ENCODE measurements at regions not wholly inside any gene's neighbourhood (a gene's known extent, or its start where the extent isn't known, plus 50 kb on each side); places are given as distances from the start of the nearest gene placed in this dataset.

DNA sequence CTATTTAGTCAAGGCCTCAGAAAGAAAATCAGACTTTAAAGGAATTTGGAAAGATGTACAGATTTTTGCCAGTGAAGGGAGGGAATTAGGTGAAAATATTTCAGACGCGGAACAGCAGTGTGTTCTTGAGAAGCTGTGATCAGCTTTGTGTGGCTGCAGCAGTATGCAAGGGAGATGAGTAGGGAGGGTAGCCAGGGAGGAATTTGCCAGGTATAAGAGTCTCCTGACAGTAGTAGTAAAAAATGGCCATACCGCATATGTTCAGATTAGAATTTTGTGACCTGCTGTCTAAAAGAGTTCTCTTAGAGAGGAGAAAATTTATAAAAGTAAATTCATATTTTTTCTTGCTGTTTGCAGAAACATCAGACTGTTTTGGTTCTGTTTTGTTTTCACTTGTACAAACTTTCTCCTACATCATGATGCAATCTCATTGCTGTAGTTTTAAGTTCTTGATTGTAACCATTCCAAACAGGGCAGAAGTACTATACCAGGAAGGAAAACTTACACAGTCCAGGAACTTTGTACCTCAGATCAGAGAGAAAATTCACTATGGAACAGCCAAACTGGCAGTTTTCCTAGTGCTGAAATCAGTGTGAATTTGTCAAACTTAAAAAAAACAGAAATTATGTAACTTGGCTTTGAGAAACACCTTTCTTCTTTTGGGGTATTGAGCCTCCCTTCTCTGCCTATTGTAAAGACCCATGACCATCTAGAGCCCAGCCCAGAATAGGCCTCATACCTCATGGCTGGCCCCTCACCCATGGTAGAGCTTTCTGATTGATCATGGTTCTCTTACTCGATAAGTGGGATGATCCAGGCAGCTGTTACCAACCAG lies 78.4 kb upstream of the NR3C1 start:
- intact Hi-C loops (cut with DNase I; ENCODE audit: low total_unique reads) = no loop called here
- Histone ChIP-seq H3K27ac (no peak overlapping the region), H3K36me3 (no peaks in the 10 kb centered on the region), H3K27me3 (no peaks in the 10 kb centered on the region), H3K4me3 (no peak overlapping the region), H3K4me1 (no peaks in the 10 kb centered on the region), H3K9me3 (no peaks in the 10 kb centered on the region)
- no peak for DNase-seq
- TF ChIP-seq, protein P1, sequence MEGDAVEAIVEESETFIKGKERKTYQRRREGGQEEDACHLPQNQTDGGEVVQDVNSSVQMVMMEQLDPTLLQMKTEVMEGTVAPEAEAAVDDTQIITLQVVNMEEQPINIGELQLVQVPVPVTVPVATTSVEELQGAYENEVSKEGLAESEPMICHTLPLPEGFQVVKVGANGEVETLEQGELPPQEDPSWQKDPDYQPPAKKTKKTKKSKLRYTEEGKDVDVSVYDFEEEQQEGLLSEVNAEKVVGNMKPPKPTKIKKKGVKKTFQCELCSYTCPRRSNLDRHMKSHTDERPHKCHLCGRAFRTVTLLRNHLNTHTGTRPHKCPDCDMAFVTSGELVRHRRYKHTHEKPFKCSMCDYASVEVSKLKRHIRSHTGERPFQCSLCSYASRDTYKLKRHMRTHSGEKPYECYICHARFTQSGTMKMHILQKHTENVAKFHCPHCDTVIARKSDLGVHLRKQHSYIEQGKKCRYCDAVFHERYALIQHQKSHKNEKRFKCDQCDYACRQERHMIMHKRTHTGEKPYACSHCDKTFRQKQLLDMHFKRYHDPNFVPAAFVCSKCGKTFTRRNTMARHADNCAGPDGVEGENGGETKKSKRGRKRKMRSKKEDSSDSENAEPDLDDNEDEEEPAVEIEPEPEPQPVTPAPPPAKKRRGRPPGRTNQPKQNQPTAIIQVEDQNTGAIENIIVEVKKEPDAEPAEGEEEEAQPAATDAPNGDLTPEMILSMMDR (IDR thresholded peaks at IDR 0.05) = no peak

DNA sequence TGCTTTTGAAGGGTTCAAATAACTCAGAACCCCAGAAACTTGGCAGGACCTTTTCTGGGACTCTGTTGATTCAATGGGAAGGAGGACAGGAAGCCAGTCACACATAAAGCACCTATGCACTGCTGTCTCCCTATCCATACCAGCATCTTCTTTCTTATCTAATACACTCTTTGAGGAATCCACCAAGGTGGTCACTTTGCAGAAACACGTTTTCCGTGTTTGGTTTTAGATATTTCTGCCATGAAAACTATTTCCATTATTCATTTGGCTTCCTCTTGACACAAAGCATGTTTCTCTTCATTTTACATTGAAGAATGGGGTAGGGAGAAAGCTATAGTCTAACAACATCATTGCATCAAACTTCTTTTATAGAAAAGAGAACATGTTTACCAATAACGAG lies 76.5 kb upstream of the NR3C1 start:
- DNase-seq = no peak
- Histone ChIP-seq H3K27ac (no peak overlapping the region), H3K9me3 (no peaks in the 10 kb centered on the region), H3K27me3 (no peaks in the 10 kb centered on the region), H3K4me3 (no peak overlapping the region), H3K4me1 (no peaks in the 10 kb centered on the region), H3K36me3 (no peaks in the 10 kb centered on the region)
- TF ChIP-seq POLR2A (IDR thresholded peaks at IDR 0.05) = no peak
- TF ChIP-seq, protein P1 (IDR thresholded peaks at IDR 0.05) = no peak
- intact Hi-C loops (cut with DNase I; ENCODE audit: low total_unique reads) = no loop called here

DNA sequence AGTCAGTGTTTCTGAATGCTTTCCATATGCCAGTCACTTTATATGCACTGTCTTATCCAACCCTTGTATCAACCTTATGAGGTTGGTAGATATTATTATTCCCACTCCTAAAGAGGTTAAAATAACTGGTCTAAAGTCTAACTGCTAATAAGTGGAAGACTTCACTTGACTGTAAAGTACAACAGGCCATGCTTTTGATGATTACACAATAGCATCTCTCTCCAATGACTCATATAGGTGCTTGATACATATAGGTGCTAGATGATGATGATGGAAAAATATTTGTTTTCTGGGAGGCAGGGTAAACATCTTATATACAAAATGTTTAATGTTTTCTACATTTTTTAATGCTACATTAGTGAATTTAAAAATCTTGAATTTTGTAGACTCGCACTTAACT lies 75.9 kb upstream of the NR3C1 start:
- no peaks in the 10 kb centered on the region for H3K36me3 ChIP-seq
- TF ChIP-seq, protein P1 (IDR thresholded peaks at IDR 0.05) = no peak
- TF ChIP-seq POLR2A (IDR thresholded peaks at IDR 0.05) = no peak
- no peak overlapping the region for H3K4me3 ChIP-seq
- no peaks in the 10 kb centered on the region for H3K9me3 ChIP-seq
- intact Hi-C loops (cut with DNase I; ENCODE audit: low total_unique reads) = no loop called here
- no peak overlapping the region for H3K27ac ChIP-seq
- no peaks in the 10 kb centered on the region for H3K27me3 ChIP-seq
- no peaks in the 10 kb centered on the region for H3K4me1 ChIP-seq
- no peak for DNase-seq

DNA sequence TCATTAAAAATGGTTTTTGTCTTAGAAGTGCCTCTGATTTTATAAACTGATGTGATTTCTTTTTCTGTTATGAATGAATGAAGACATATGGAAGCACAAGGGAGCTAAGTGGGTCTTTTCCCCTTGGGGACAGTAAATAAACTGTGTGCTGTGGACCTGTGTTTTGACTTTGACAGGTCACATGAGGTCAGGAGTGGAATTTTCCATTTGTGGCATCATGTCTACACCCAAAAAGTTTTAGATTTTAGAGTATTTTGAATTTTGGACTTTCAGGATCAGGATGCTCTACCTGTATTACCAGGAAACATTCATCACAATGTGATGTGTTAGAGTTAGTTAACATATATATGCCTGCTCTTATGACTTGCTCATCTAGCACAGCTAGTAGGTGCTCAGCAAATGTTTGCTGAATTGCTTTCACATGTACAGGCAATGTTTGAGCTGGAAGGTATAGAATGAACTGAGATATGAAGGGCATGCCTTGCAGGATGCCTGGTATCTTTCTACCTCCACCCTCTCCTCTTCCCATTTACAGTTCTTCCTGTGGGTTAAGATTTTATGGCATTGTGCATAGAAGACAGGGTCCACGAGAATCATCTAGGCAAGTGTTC lies 73.2 kb upstream of the NR3C1 start:
- Histone ChIP-seq H3K4me3 (no peak overlapping the region), H3K27ac (no peak overlapping the region), H3K9me3 (no peaks in the 10 kb centered on the region), H3K27me3 (no peaks in the 10 kb centered on the region), H3K36me3 (no peaks in the 10 kb centered on the region), H3K4me1 (no peaks in the 10 kb centered on the region)
- intact Hi-C loops (cut with DNase I; ENCODE audit: low total_unique reads) = no loop called here
- no peak for DNase-seq
- TF ChIP-seq POLR2A (IDR thresholded peaks at IDR 0.05) = no peak
- TF ChIP-seq, protein P1 (IDR thresholded peaks at IDR 0.05) = no peak

DNA sequence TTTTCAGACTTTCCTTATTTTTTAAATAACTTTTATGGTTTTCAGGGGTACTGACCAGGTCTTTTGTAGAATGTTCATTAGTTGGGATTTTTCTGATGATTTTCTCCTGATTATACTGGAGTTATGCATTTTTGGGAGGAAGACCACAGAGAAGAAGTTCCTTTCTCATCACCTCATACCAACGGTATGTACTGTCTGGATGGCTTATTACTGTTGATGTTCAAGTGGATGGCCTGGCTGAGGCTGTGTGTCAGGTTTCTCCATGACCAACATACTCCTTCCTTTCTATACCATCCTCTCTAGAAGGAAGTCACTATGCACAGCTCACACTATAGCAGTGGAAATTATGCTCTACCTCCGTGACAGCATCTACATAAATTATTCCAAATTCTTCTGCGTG lies 71.1 kb upstream of the NR3C1 start:
- intact Hi-C loops (cut with DNase I; ENCODE audit: low total_unique reads) = no loop called here
- H3K27ac ChIP-seq = no peak overlapping the region
- TF ChIP-seq POLR2A (IDR thresholded peaks at IDR 0.05) = no peak
- TF ChIP-seq, protein P1 (IDR thresholded peaks at IDR 0.05) = no peak
- H3K9me3 ChIP-seq = no peaks in the 10 kb centered on the region
- no peaks in the 10 kb centered on the region for H3K4me1 ChIP-seq
- no peaks in the 10 kb centered on the region for H3K36me3 ChIP-seq
- no peaks in the 10 kb centered on the region for H3K27me3 ChIP-seq
- no peak overlapping the region for H3K4me3 ChIP-seq
- DNase-seq = no peak

All from uterus (tissue), 3 donors.